Aorta (tissue), 5 donors: ENCODE measurements at regions not wholly inside any gene's neighbourhood (a gene's known extent, or its start where the extent isn't known, plus 50 kb on each side); places are given as distances from the start of the nearest gene placed in this dataset.

Experiments used
- ATAC-seq: fragments of 200-7000 bp; cut with Tn5 transposase; one replicate; pipeline ENCODE4 v1.9.1; 2022; ENCODE audit warnings: moderate library complexity; ENCODE audit not compliant: low FRiP score
- DNase-seq, 2 donors: peaks; one replicate each; pipeline ENCODE4 v3.0.0-alpha.2; 2020
- H3K27ac ChIP-seq, 2 donors: one replicate each; pipeline ENCODE4 v1.5.1; 2013; ENCODE audit warnings: low read length in 2 of 2, mild to moderate bottlenecking in 2 of 2, moderate library complexity in 2 of 2, control low read depth in 1 of 2, inconsistent platforms in 1 of 2, low read depth in 1 of 2
- H3K27me3 ChIP-seq, 2 donors: one replicate each; pipeline ENCODE4 v1.6.1; 2013; ENCODE audit warnings: control low read depth in 1 of 2, low read length in 1 of 2, mild to moderate bottlenecking in 1 of 2, moderate library complexity in 1 of 2; ENCODE audit not compliant: insufficient read depth in 2 of 2, control insufficient read depth in 1 of 2
- H3K36me3 ChIP-seq, 2 donors: one replicate each; pipeline ENCODE4 v1.6.1; 2013; ENCODE audit warnings: control low read depth in 1 of 2, low read length in 1 of 2, mild to moderate bottlenecking in 1 of 2; ENCODE audit not compliant: insufficient read depth in 2 of 2, control insufficient read depth in 1 of 2
- H3K4me1 ChIP-seq, 2 donors: one replicate each; pipeline ENCODE4 v1.6.1; 2013; ENCODE audit warnings: low read length in 2 of 2, control low read depth in 1 of 2, mild to moderate bottlenecking in 1 of 2, moderate library complexity in 1 of 2; ENCODE audit not compliant: insufficient read depth in 2 of 2, control insufficient read depth in 1 of 2
- H3K4me3 ChIP-seq, 2 donors: one replicate each; pipeline ENCODE4 v1.5.1; 2013; ENCODE audit warnings: low read length in 2 of 2, control low read depth in 1 of 2, mild to moderate bottlenecking in 1 of 2
- H3K9me3 ChIP-seq: one replicate; pipeline ENCODE4 v1.6.1; 2013; ENCODE audit warnings: mild to moderate bottlenecking, low read length; ENCODE audit not compliant: control insufficient read depth
- WGBS, 2 donors: extraction: QIAGEN DNeasy Blood & Tissue Kit; methylation state at CpG; one replicate each; pipeline ENCODE4 v1.1.7; 2013; 5-methylcytosine and 5-hydroxymethylcytosine counted together
- intact Hi-C, 2 donors: fragments of 100-400 bp; cut with DNase I; formaldehyde crosslinking; loops; one replicate each; pipeline versions ENCODE4 v1.14.2 to v1.15.0; 2022
- donor health status: healthy with polysubstance abuse.
- donor health status: Bipolar disorder and iron deficiency.
- donor health status: DM: no; HTN: no; CAD: no.
- donor health status: DM: no; HTN: no; CAD: no.
- donor health status: DM: yes; HTN: yes; CAD: no.

GRCh38 chr5:110346893-110347358 is 379.5 kb downstream of the TMEM232 start:
- Histone ChIP-seq H3K36me3 (no peaks in the 10 kb centered on the region), H3K27ac (no peak overlapping the region), H3K4me1 (peaks cover 0 to 2% of the 10 kb centered on the region in 2 donors), H3K27me3 (no peaks in the 10 kb centered on the region), H3K9me3 (no peaks in the 10 kb centered on the region), H3K4me3 (no peak overlapping the region)
- ATAC-seq (no peak), DNase-seq (no peak)
- intact Hi-C loops: loop anchor here in 1 of 2 donors (10.0 kb wide), 1 partner anchor 242 kb away; no protein-coding TSS in a partner anchor

- no peaks in the 10 kb centered on the region for H3K9me3 ChIP-seq
- no peak for ATAC-seq
- DNase-seq: no peak
- H3K27ac ChIP-seq: no peak overlapping the region
- no peaks in the 10 kb centered on the region for H3K27me3 ChIP-seq
- H3K4me1 ChIP-seq: peaks cover 0 to 2% of the 10 kb centered on the region in 2 donors
- intact Hi-C loops: loop anchor here in 1 of 2 donors (10.0 kb wide), 1 partner anchor 243 kb away; no protein-coding TSS in a partner anchor
- no peaks in the 10 kb centered on the region for H3K36me3 ChIP-seq
- no peak overlapping the region for H3K4me3 ChIP-seq
Observed at GRCh38 chr5:110347781-110348180, 378.7 kb downstream of the TMEM232 start.

- Histone ChIP-seq H3K27me3 (no peaks in the 10 kb centered on the region), H3K27ac (no peak overlapping the region), H3K4me3 (no peak overlapping the region), H3K9me3 (no peaks in the 10 kb centered on the region), H3K4me1 (peaks cover 0 to 7% of the 10 kb centered on the region in 2 donors), H3K36me3 (no peaks in the 10 kb centered on the region)
- DNase-seq: no peak
- no peak for ATAC-seq
- intact Hi-C loops: no loop called here
Observed at GRCh38 chr5:110351430-110351829, 375.0 kb downstream of the TMEM232 start.

GRCh38 chr5:110354311-110354710 is 372.2 kb downstream of the TMEM232 start:
- H3K27me3 ChIP-seq: no peaks in the 10 kb centered on the region
- H3K4me1 ChIP-seq: peaks cover 0 to 7% of the 10 kb centered on the region in 2 donors
- H3K4me3 ChIP-seq: no peak overlapping the region
- no peaks in the 10 kb centered on the region for H3K9me3 ChIP-seq
- intact Hi-C loops: no loop called here
- H3K36me3 ChIP-seq: no peaks in the 10 kb centered on the region
- 18 to 22% methylated on average over 3 of the region's 3 CpGs for WGBS, 2 donors
- H3K27ac ChIP-seq: no peak overlapping the region
- DNase-seq: peak in 1 of 2 donors; percentile 47
- ATAC-seq: peak; percentile 49

- H3K4me3 ChIP-seq: no peak overlapping the region
- peak in 1 of 2 donors; percentile 48 for DNase-seq
- H3K4me1 ChIP-seq: peaks cover 0 to 7% of the 10 kb centered on the region in 2 donors
- H3K27ac ChIP-seq: no peak overlapping the region
- intact Hi-C loops: no loop called here
- WGBS, 2 donors: 83% methylated on average over 8 of the region's 8 CpGs
- H3K27me3 ChIP-seq: no peaks in the 10 kb centered on the region
- peak; percentile 60 for ATAC-seq
- no peaks in the 10 kb centered on the region for H3K36me3 ChIP-seq
- H3K9me3 ChIP-seq: no peaks in the 10 kb centered on the region
Observed at GRCh38 chr5:110354915-110355644, 371.4 kb downstream of the TMEM232 start.

- DNase-seq (no peak), ATAC-seq (no peak)
- Histone ChIP-seq H3K27me3 (no peaks in the 10 kb centered on the region), H3K27ac (no peak overlapping the region), H3K4me3 (no peak overlapping the region), H3K4me1 (peaks cover 0 to 7% of the 10 kb centered on the region in 2 donors), H3K36me3 (no peaks in the 10 kb centered on the region), H3K9me3 (no peaks in the 10 kb centered on the region)
- 61 to 89% methylated on average over 2 of the region's 2 CpGs for WGBS, 2 donors
- intact Hi-C loops: no loop called here
Observed at GRCh38 chr5:110356677-110357076, 369.8 kb downstream of the TMEM232 start.

- H3K4me3 ChIP-seq: no peak overlapping the region
- ATAC-seq (no peak), DNase-seq (no peak)
- intact Hi-C loops: no loop called here
- H3K27me3 ChIP-seq: no peaks in the 10 kb centered on the region
- H3K27ac ChIP-seq: no peak overlapping the region
- H3K36me3 ChIP-seq: no peaks in the 10 kb centered on the region
- 49 to 51% methylated on average over 1 of the region's 1 CpG for WGBS, 2 donors
- no peaks in the 10 kb centered on the region for H3K9me3 ChIP-seq
- peaks cover 0 to 4% of the 10 kb centered on the region in 2 donors for H3K4me1 ChIP-seq
Observed at GRCh38 chr5:110359221-110359620, 367.2 kb downstream of the TMEM232 start.

GRCh38 chr5:110361471-110361870 is 365.0 kb downstream of the TMEM232 start:
- DNase-seq (no peak), ATAC-seq (no peak)
- intact Hi-C loops: no loop called here
- no peaks in the 10 kb centered on the region for H3K4me1 ChIP-seq
- no peaks in the 10 kb centered on the region for H3K9me3 ChIP-seq
- H3K27ac ChIP-seq: no peak overlapping the region
- no peak overlapping the region for H3K4me3 ChIP-seq
- no peaks in the 10 kb centered on the region for H3K36me3 ChIP-seq
- no peaks in the 10 kb centered on the region for H3K27me3 ChIP-seq

GRCh38 chr5:110362261-110362660 is 364.2 kb downstream of the TMEM232 start:
- no peaks in the 10 kb centered on the region for H3K36me3 ChIP-seq
- H3K27ac ChIP-seq: no peak overlapping the region
- DNase-seq (no peak), ATAC-seq (no peak)
- intact Hi-C loops: no loop called here
- no peaks in the 10 kb centered on the region for H3K9me3 ChIP-seq
- no peak overlapping the region for H3K4me3 ChIP-seq
- H3K4me1 ChIP-seq: no peaks in the 10 kb centered on the region
- 65 to 89% methylated on average over 2 of the region's 2 CpGs for WGBS, 2 donors
- H3K27me3 ChIP-seq: no peaks in the 10 kb centered on the region
